Gastrocnemius medialis (tissue), 4 donors: ENCODE measurements at regions not wholly inside any gene's neighbourhood (a gene's known extent, or its start where the extent isn't known, plus 50 kb on each side); places are given as distances from the start of the nearest gene placed in this dataset.

Experiments used
- ATAC-seq, 2 donors: fragments of 150-250 bp; one replicate each; pipeline ENCODE4 v1.9.1; 2016
- DNase-seq, 2 donors: peaks; one replicate each; pipeline ENCODE4 v3.0.0-alpha.2; 2019
- H3K27ac ChIP-seq, 4 donors: fragments of 200-600 bp; sonication (generic); 1 replicate in 1 of 4; 2 replicates in 3 of 4; pipeline ENCODE4 v1.5.1; 2016 to 2018; ENCODE audit warnings: mild to moderate bottlenecking in 2 of 4, moderate library complexity in 1 of 4
- H3K27me3 ChIP-seq, 3 donors: fragments of 200-600 bp; sonication (generic) in 2 of 3; 1 replicate in 1 of 3; 2 replicates in 2 of 3; pipeline versions ENCODE4 v1.5.1 to v1.6.0; 2016 to 2019; ENCODE audit warnings: mild to moderate bottlenecking in 1 of 3, moderate library complexity in 1 of 3
- H3K36me3 ChIP-seq, 2 donors: fragments of 200-600 bp; sonication (generic) in 1 of 2; one replicate each; pipeline ENCODE4 v1.5.1; 2017 to 2018
- H3K4me1 ChIP-seq, 2 donors: fragments of 200-600 bp; sonication (generic) in 1 of 2; one replicate each; pipeline ENCODE4 v1.5.1; 2016 to 2017; ENCODE audit warnings: mild to moderate bottlenecking in 2 of 2
- H3K4me3 ChIP-seq, 4 donors: fragments of 200-600 bp; sonication (generic) in 3 of 4; 1 replicate in 1 of 4; 2 replicates in 3 of 4; pipeline ENCODE4 v1.5.1; 2016 to 2019; ENCODE audit warnings: mild to moderate bottlenecking in 2 of 4
- H3K9me3 ChIP-seq, 3 donors: fragments of 200-600 bp; sonication (generic) in 2 of 3; 1 replicate in 1 of 3; 2 replicates in 2 of 3; pipeline ENCODE4 v1.5.1; 2016 to 2019
- CTCF ChIP-seq, 5 experiments: fragments of 450-650 bp in 3 of 5; fragments of 200-600 bp in 2 of 5; sonication (generic) in 2 of 5; IDR thresholded peaks in 4 of 5; conservative IDR thresholded peaks in 1 of 5; 1 replicate in 4 of 5; 2 replicates in 1 of 5; pipeline ENCODE4 v1.5.1; 2016 to 2019; ENCODE audit warnings: antibody characterized with exemption in 5 of 5, mild to moderate bottlenecking in 3 of 5, moderate library complexity in 3 of 5
- POLR2A ChIP-seq, 2 donors: fragments of 450-650 bp; IDR thresholded peaks; one replicate each; pipeline ENCODE4 v1.6.1; 2017; ENCODE audit warnings: antibody characterized with exemption in 2 of 2, mild to moderate bottlenecking in 2 of 2, moderate library complexity in 2 of 2
- in situ Hi-C, 4 donors: fragments of 200-750 bp; cut with MboI; loops; one replicate each; pipeline versions ENCODE4 v1.15.0 to v1.8.0; 2017; ENCODE audit warnings: low sequenced_read_pairs in 4 of 4
- intact Hi-C: fragments of 100-400 bp; cut with DNase I; formaldehyde crosslinking; loops from one replicate; pipeline ENCODE4 v1.15.1; 2023; ENCODE audit warnings: low total_unique reads

- intact Hi-C loops (no loop called here), in situ Hi-C loops (no loop called here)
- H3K27me3 ChIP-seq: no peaks in the 10 kb centered on the region
- no peaks in the 10 kb centered on the region for H3K9me3 ChIP-seq
- H3K4me3 ChIP-seq: no peak overlapping the region
- DNase-seq (no peak), ATAC-seq (no peak)
- no peak for TF ChIP-seq POLR2A (IDR thresholded peaks at IDR 0.05)
- TF ChIP-seq CTCF (IDR thresholded peaks at IDR 0.05 in 4 of 5, conservative IDR thresholded peaks at IDR 0.05 in 1 of 5): no peak
- no peak overlapping the region for H3K27ac ChIP-seq
- no peaks in the 10 kb centered on the region for H3K4me1 ChIP-seq
- no peaks in the 10 kb centered on the region for H3K36me3 ChIP-seq
Observed at GRCh38 chr3:112744106-112744505, 102.6 kb downstream of the CD200R1L start.

- Histone ChIP-seq H3K4me1 (no peaks in the 10 kb centered on the region), H3K27ac (no peak overlapping the region), H3K36me3 (no peaks in the 10 kb centered on the region), H3K4me3 (no peak overlapping the region), H3K9me3 (no peaks in the 10 kb centered on the region), H3K27me3 (no peaks in the 10 kb centered on the region)
- TF ChIP-seq POLR2A (IDR thresholded peaks at IDR 0.05): no peak
- TF ChIP-seq CTCF (IDR thresholded peaks at IDR 0.05 in 4 of 5, conservative IDR thresholded peaks at IDR 0.05 in 1 of 5): no peak
- DNase-seq (no peak), ATAC-seq (no peak)
- in situ Hi-C loops (no loop called here), intact Hi-C loops (no loop called here)
Observed at GRCh38 chr3:112742934-112743333, 102.0 kb upstream of the CCDC80 start.

- Histone ChIP-seq H3K4me1 (no peaks in the 10 kb centered on the region), H3K27me3 (no peaks in the 10 kb centered on the region), H3K9me3 (no peaks in the 10 kb centered on the region), H3K27ac (no peak overlapping the region), H3K4me3 (no peak overlapping the region), H3K36me3 (no peaks in the 10 kb centered on the region)
- DNase-seq (no peak), ATAC-seq (no peak)
- in situ Hi-C loops (no loop called here), intact Hi-C loops (no loop called here)
- TF ChIP-seq POLR2A (IDR thresholded peaks at IDR 0.05) (no peak), CTCF (IDR thresholded peaks at IDR 0.05 in 4 of 5, conservative IDR thresholded peaks at IDR 0.05 in 1 of 5) (no peak)
Observed at GRCh38 chr3:112741983-112742382, 101.0 kb upstream of the CCDC80 start.

GRCh38 chr3:112740835-112741234 is 99.9 kb upstream of the CCDC80 start:
- intact Hi-C loops: no loop called here
- DNase-seq (no peak), ATAC-seq (no peak)
- H3K4me3 ChIP-seq: no peak overlapping the region
- in situ Hi-C loops: no loop called here
- H3K27ac ChIP-seq: no peak overlapping the region
- H3K4me1 ChIP-seq: no peaks in the 10 kb centered on the region
- H3K27me3 ChIP-seq: no peaks in the 10 kb centered on the region
- no peaks in the 10 kb centered on the region for H3K9me3 ChIP-seq
- no peak for TF ChIP-seq POLR2A (IDR thresholded peaks at IDR 0.05)
- no peak for TF ChIP-seq CTCF (IDR thresholded peaks at IDR 0.05 in 4 of 5, conservative IDR thresholded peaks at IDR 0.05 in 1 of 5)
- no peaks in the 10 kb centered on the region for H3K36me3 ChIP-seq
